SK-N-SH (cell line): ENCODE measurements at regions not wholly inside any gene's neighbourhood (a gene's known extent, or its start where the extent isn't known, plus 50 kb on each side); places are given as distances from the start of the nearest gene placed in this dataset.

ENCODE experiments used
- CTCF ChIA-PET: fragments of 300-600, 350-600 bp; formaldehyde crosslinking; extraction: SDS; loops from one replicate; lab custom pipeline; 2021; lab: Yijun Ruan, JAX
- POLR2A ChIA-PET: fragments of 350-600 bp; sonication (Branson Sonifier 250); formaldehyde crosslinking; extraction: SDS; loops from one replicate; lab custom pipeline; 2020; ENCODE audit warnings: antibody characterized with exemption, inconsistent platforms; lab: Yijun Ruan, JAX
- DNase-seq: peaks from one replicate; pipeline ENCODE4 v3.0.0; 2012
- H2AFZ ChIP-seq: fragments of 200-600 bp; sonication (generic); 2 replicates; pipeline ENCODE4 v1.8.1; 2016; ENCODE audit warnings: antibody characterized with exemption, mild to moderate bottlenecking, low read depth
- H3F3A ChIP-seq: fragments of 200-600 bp; sonication (generic); replicated peaks from 2 replicates; pipeline ENCODE3; 2016; ENCODE audit warnings: antibody characterized with exemption, mild to moderate bottlenecking; ENCODE audit not compliant: insufficient read depth
- H3K27ac ChIP-seq, 2 experiments: fragments of 200-500 bp in 1 of 2; fragments of 200-600 bp in 1 of 2; sonication (Bioruptor generic) in 1 of 2; sonication (generic), shearing (Covaris generic) in 1 of 2; 2 replicates each; pipeline versions ENCODE4 v1.5.1 to v1.6.1; 2014 to 2016; ENCODE audit warnings: low read depth in 2 of 2, inconsistent platforms in 1 of 2, low read length in 1 of 2, mild to moderate bottlenecking in 1 of 2, mixed read lengths in 1 of 2
- H3K27me3 ChIP-seq: fragments of 200-600 bp; sonication (generic), shearing (Covaris generic); 2 replicates; pipeline ENCODE4 v1.6.1; 2016; ENCODE audit warnings: mixed run types; ENCODE audit not compliant: insufficient read depth
- H3K36me3 ChIP-seq, 2 experiments: fragments of 200-500 bp in 1 of 2; fragments of 200-600 bp in 1 of 2; sonication (Bioruptor generic) in 1 of 2; sonication (generic) in 1 of 2; replicated peaks in 1 of 2; 2 replicates each; pipeline versions ENCODE3 to v1.5.1; 2014 to 2016; ENCODE audit warnings: low read length in 1 of 2, mild to moderate bottlenecking in 1 of 2; ENCODE audit not compliant: insufficient read depth in 2 of 2, control insufficient read depth in 1 of 2
- H3K4me1 ChIP-seq, 2 experiments: fragments of 200-500 bp in 1 of 2; fragments of 200-600 bp in 1 of 2; sonication (Bioruptor generic) in 1 of 2; sonication (generic), shearing (Covaris generic) in 1 of 2; 2 replicates each; pipeline versions ENCODE4 v1.5.1 to v1.6.1; 2014 to 2016; ENCODE audit warnings: low read depth in 1 of 2, low read length in 1 of 2, mixed run types in 1 of 2; ENCODE audit not compliant: insufficient read depth in 2 of 2, control insufficient read depth in 1 of 2
- H3K4me2 ChIP-seq: fragments of 200-600 bp; sonication (generic), shearing (Covaris generic); 2 replicates; pipeline ENCODE4 v1.6.1; 2017; ENCODE audit warnings: mixed run types
- H3K4me3 ChIP-seq, 2 experiments: fragments of 200-500 bp in 1 of 2; fragments of 200-600 bp in 1 of 2; sonication (Bioruptor generic) in 1 of 2; sonication (generic), shearing (Covaris generic) in 1 of 2; 2 replicates each; pipeline versions ENCODE4 v1.5.1 to v1.8.1; 2014 to 2016; ENCODE audit warnings: low read depth in 2 of 2, inconsistent platforms in 1 of 2, low read length in 1 of 2, mild to moderate bottlenecking in 1 of 2, mixed read lengths in 1 of 2, moderate library complexity in 1 of 2
- H3K79me2 ChIP-seq: fragments of 200-600 bp; sonication (generic); 2 replicates; pipeline ENCODE4 v1.8.1; 2017; ENCODE audit warnings: mild to moderate bottlenecking; ENCODE audit not compliant: insufficient read depth
- H3K9ac ChIP-seq: fragments of 200-600 bp; sonication (generic); 2 replicates; pipeline ENCODE4 v1.6.1; 2017; ENCODE audit warnings: mixed run types
- H3K9me2 ChIP-seq: fragments of 200-600 bp; sonication (generic); 2 replicates; pipeline ENCODE4 v1.6.1; 2017; ENCODE audit warnings: mixed run types
- H3K9me3 ChIP-seq: fragments of 200-600 bp; sonication (generic); 2 replicates; pipeline ENCODE4 v1.6.1; 2017; ENCODE audit warnings: mixed run types, mild to moderate bottlenecking, moderate library complexity
- H4K20me1 ChIP-seq: fragments of 200-600 bp; sonication (generic); 2 replicates; pipeline ENCODE4 v1.6.1; 2017; ENCODE audit warnings: mild to moderate bottlenecking, mixed run types; ENCODE audit not compliant: insufficient read depth
- FOXJ3 ChIP-seq: sonication (generic); formaldehyde crosslinking; IDR thresholded peaks from 2 replicates; pipeline ENCODE4 v1.5.1; 2020; ENCODE audit warnings: mild to moderate bottlenecking, missing genetic modification reagents
- POLR2AphosphoS5 ChIP-seq: IDR thresholded peaks from 2 replicates; pipeline ENCODE4 v1.6.1; 2012; ENCODE audit warnings: low read depth, low read length
- RCOR1 ChIP-seq: fragments of 150-350 bp; IDR thresholded peaks from 2 replicates; pipeline ENCODE4 v1.6.1; 2017; ENCODE audit warnings: antibody characterized with exemption, low read length
- REST ChIP-seq: IDR thresholded peaks from 2 replicates; pipeline ENCODE4 v1.6.1; 2012; ENCODE audit warnings: mild to moderate bottlenecking, low read depth, low read length, moderate library complexity
- RXRA ChIP-seq: IDR thresholded peaks from 2 replicates; pipeline ENCODE4 v1.4.0; 2012; ENCODE audit warnings: low read depth, mild to moderate bottlenecking, borderline replicate concordance
- SIN3A ChIP-seq: IDR thresholded peaks from 2 replicates; pipeline ENCODE4 v1.6.1; 2012; ENCODE audit warnings: low read depth, mild to moderate bottlenecking, low read length, moderate library complexity, borderline replicate concordance
- SMC3 ChIP-seq: IDR thresholded peaks from 2 replicates; pipeline ENCODE4 v1.6.1; 2012; ENCODE audit warnings: low read depth, low read length, improper control_type of control experiment
- USF2 ChIP-seq: fragments of 150-350 bp; IDR thresholded peaks from 2 replicates; pipeline ENCODE4 v1.6.1; 2017; ENCODE audit warnings: antibody characterized with exemption, low read length, low read depth, borderline replicate concordance
- WGBS: methylation state at CpG from one replicate; pipeline ENCODE4 v1.1.6; 2017; ENCODE audit warnings: low lambda C conversion rate; 5-methylcytosine and 5-hydroxymethylcytosine counted together
- TF ChIP-seq, protein P1 (sequence below): fragments of 200-600 bp; sonication (generic); IDR thresholded peaks from 2 replicates; pipeline ENCODE4 v1.6.1; 2017; ENCODE audit warnings: antibody characterized with exemption, mild to moderate bottlenecking, moderate library complexity

DNA sequence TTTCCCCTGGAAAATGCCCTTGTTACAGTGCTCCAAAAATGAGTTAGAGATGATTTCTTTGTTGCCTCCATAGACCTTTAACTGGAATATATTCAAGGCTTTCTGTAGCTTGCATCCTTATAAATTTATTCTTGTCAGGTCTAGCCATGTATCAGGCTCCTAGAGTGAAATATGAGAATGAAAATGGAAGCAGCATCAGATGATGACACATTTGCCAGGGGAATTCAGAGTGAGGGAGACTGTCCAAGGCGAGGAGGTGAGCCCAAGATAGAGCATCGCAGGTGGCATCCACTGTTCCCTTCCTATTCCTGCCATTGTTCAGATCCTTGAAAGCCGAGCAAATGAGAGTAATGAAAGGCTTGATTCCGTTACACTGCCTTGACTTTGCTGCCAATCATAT, 386.8 kb downstream of the SAMD5 start (continued):
- TF ChIP-seq REST: no peak
- TF ChIP-seq, protein P1, sequence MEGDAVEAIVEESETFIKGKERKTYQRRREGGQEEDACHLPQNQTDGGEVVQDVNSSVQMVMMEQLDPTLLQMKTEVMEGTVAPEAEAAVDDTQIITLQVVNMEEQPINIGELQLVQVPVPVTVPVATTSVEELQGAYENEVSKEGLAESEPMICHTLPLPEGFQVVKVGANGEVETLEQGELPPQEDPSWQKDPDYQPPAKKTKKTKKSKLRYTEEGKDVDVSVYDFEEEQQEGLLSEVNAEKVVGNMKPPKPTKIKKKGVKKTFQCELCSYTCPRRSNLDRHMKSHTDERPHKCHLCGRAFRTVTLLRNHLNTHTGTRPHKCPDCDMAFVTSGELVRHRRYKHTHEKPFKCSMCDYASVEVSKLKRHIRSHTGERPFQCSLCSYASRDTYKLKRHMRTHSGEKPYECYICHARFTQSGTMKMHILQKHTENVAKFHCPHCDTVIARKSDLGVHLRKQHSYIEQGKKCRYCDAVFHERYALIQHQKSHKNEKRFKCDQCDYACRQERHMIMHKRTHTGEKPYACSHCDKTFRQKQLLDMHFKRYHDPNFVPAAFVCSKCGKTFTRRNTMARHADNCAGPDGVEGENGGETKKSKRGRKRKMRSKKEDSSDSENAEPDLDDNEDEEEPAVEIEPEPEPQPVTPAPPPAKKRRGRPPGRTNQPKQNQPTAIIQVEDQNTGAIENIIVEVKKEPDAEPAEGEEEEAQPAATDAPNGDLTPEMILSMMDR: no peak
- TF ChIP-seq POLR2AphosphoS5: no peak
- no peak for TF ChIP-seq USF2
- TF ChIP-seq RXRA: no peak
- TF ChIP-seq RCOR1: no peak

DNA sequence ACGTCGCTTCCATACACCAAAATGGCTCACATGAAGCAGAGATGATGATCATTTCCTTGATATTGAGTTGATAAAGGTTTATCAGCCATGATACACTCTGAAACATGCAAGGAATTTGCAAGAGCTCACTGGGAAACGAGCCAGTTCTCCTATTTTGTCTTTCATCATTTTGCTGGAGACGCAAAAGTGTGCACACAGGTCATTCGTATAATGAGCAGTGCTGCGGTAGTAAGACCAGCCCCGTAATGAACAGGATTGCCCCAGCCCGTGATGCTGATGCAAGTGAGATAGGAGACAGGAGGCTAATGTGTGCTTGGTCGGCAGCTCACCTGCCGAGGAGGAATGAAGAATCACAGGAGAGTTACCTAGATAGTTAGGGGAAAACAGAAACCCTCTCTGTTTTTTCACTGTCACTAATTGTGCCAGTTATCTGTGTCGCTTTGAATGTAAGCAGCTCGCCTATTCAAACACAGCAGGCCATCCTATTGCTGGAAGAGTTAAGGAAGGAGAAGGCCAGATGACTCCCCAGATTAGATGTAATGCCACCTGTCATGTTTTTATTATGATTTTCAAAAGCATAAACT, 391.8 kb downstream of the SAMD5 start:
- H3K4me2 ChIP-seq: no peak overlapping the region
- no peak for DNase-seq
- H2AFZ ChIP-seq: no peak overlapping the region
- H3K9ac ChIP-seq: no peak overlapping the region
- H3K27ac ChIP-seq: no peak overlapping the region
- TF ChIP-seq, protein P1: no peak
- no peak for TF ChIP-seq SIN3A
- no peak for TF ChIP-seq FOXJ3 (CRISPR knock-in tag)
- TF ChIP-seq REST: no peak
- no peak for TF ChIP-seq SMC3
- no peak for TF ChIP-seq RXRA
- H3K79me2 ChIP-seq: no peaks in the 10 kb centered on the region
- H3K9me2 ChIP-seq: no peaks in the 10 kb centered on the region
- H3F3A ChIP-seq: no peaks in the 10 kb centered on the region
- POLR2A ChIA-PET: no interaction called here
- H3K36me3 ChIP-seq: no peaks in the 10 kb centered on the region
- H4K20me1 ChIP-seq: no peaks in the 10 kb centered on the region
- no peaks in the 10 kb centered on the region; the same call in 1 of the 2 replicates for H3K27me3 ChIP-seq
- H3K4me1 ChIP-seq: no peaks in the 10 kb centered on the region
- 16% methylated on average over 12 of the region's 12 CpGs for WGBS
- no peaks in the 10 kb centered on the region for H3K9me3 ChIP-seq
- CTCF ChIA-PET: no interaction called here
- no peak overlapping the region for H3K4me3 ChIP-seq
